ENCODE measurements at regions not wholly inside any gene's neighbourhood (a gene's known extent, or its start where the extent isn't known, plus 50 kb on each side); places are given as distances from the start of the nearest gene placed in this dataset.

DNA sequence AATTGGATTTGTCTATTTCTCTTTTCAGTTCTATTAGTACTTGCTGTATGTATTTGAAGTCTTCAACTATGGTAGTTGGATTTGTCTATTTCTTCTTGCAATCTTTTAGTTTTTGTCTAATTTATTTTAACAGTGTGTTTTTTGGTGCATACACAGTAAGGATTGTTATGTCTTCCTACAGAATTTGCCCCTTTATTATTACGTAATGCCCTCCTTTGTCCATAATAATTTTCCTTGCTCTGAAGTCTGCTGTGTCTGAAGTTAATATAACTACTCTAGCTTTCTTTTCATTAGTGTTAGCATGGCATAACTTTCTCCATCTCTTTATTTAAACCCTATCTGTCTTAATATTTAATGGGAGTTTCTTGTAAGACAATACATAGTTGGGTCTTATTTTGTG is 105.1 kb upstream of the STT3B start:
- Histone ChIP-seq H3F3A (ENCODE audit: insufficient read depth, low read depth) (no peaks in the 10 kb centered on the region), H3K4me3 (no peak overlapping the region), H3K79me2 (ENCODE audit: low read depth) (no peaks in the 10 kb centered on the region), H2AFZ (no peak overlapping the region), H3K4me2 (no peak overlapping the region), H3K9me3 (ENCODE audit: insufficient read depth, low read depth) (no peaks in the 10 kb centered on the region), H3K27me3 (ENCODE audit: insufficient read depth, low read depth) (no peaks in the 10 kb centered on the region), H3K36me3 (ENCODE audit: low read depth) (no peaks in the 10 kb centered on the region), H4K20me1 (ENCODE audit: insufficient read depth) (no peaks in the 10 kb centered on the region), H3K27ac (no peak overlapping the region), H3K4me1 (replicated peaks; ENCODE audit: insufficient read depth) (no peaks in the 10 kb centered on the region), H3K9me2 (ENCODE audit: insufficient read depth) (no peaks in the 10 kb centered on the region)
- intact Hi-C loops (cut with micrococcal nuclease; ENCODE audit: unreplicated experiment) = no loop called here
- TF ChIP-seq, protein P1, sequence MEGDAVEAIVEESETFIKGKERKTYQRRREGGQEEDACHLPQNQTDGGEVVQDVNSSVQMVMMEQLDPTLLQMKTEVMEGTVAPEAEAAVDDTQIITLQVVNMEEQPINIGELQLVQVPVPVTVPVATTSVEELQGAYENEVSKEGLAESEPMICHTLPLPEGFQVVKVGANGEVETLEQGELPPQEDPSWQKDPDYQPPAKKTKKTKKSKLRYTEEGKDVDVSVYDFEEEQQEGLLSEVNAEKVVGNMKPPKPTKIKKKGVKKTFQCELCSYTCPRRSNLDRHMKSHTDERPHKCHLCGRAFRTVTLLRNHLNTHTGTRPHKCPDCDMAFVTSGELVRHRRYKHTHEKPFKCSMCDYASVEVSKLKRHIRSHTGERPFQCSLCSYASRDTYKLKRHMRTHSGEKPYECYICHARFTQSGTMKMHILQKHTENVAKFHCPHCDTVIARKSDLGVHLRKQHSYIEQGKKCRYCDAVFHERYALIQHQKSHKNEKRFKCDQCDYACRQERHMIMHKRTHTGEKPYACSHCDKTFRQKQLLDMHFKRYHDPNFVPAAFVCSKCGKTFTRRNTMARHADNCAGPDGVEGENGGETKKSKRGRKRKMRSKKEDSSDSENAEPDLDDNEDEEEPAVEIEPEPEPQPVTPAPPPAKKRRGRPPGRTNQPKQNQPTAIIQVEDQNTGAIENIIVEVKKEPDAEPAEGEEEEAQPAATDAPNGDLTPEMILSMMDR (conservative IDR thresholded peaks at IDR 0.05) = no peak
- TF ChIP-seq EZH2 (IDR thresholded peaks at IDR 0.05; ENCODE audit: low read depth) = no peak
- BruUV-seq (replicated peaks) = no TSS peak
- ChIA-PET CTCF (no interaction called here), POLR2A (ENCODE audit: unreplicated experiment) (no interaction called here)
- no peak for DNase-seq

DNA sequence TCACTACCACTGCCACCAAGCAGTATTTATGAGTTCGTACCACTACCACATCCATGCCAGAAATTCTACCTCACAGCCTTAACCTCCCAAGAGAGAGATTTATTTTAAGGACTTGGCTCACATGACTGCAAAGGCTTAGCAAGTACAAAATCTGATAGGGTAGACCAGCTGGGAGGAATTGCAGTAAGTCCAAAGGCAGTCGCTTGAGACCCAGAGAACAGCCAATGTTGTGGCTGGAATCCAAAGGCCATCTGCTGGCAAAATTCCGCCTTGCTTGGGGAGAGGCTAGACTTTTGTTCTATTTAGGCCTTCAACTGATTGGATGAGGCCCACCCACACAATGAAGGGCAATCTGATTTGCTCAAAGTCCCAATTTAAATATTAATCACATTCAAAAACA is 101.4 kb upstream of the STT3B start:
- Histone ChIP-seq H3K36me3 (ENCODE audit: low read depth) (no peaks in the 10 kb centered on the region), H4K20me1 (ENCODE audit: insufficient read depth) (no peaks in the 10 kb centered on the region), H3K9me2 (ENCODE audit: insufficient read depth) (no peaks in the 10 kb centered on the region), H2AFZ (no peak overlapping the region), H3K27me3 (ENCODE audit: insufficient read depth, low read depth) (no peaks in the 10 kb centered on the region), H3K27ac (no peak overlapping the region), H3K4me1 (replicated peaks; ENCODE audit: insufficient read depth) (no peaks in the 10 kb centered on the region), H3K4me3 (no peak overlapping the region), H3K79me2 (ENCODE audit: low read depth) (no peaks in the 10 kb centered on the region), H3K9me3 (ENCODE audit: insufficient read depth, low read depth) (no peaks in the 10 kb centered on the region), H3F3A (ENCODE audit: insufficient read depth, low read depth) (no peaks in the 10 kb centered on the region), H3K4me2 (no peak overlapping the region)
- POLR2A ChIA-PET (ENCODE audit: unreplicated experiment) = no interaction called here
- CTCF ChIA-PET = no interaction called here
- intact Hi-C loops (cut with micrococcal nuclease; ENCODE audit: unreplicated experiment) = no loop called here
- no peak for DNase-seq
- no peak for TF ChIP-seq EZH2 (IDR thresholded peaks at IDR 0.05; ENCODE audit: low read depth)
- TF ChIP-seq, protein P1 (conservative IDR thresholded peaks at IDR 0.05) = no peak
- no TSS peak for BruUV-seq (replicated peaks)

DNA sequence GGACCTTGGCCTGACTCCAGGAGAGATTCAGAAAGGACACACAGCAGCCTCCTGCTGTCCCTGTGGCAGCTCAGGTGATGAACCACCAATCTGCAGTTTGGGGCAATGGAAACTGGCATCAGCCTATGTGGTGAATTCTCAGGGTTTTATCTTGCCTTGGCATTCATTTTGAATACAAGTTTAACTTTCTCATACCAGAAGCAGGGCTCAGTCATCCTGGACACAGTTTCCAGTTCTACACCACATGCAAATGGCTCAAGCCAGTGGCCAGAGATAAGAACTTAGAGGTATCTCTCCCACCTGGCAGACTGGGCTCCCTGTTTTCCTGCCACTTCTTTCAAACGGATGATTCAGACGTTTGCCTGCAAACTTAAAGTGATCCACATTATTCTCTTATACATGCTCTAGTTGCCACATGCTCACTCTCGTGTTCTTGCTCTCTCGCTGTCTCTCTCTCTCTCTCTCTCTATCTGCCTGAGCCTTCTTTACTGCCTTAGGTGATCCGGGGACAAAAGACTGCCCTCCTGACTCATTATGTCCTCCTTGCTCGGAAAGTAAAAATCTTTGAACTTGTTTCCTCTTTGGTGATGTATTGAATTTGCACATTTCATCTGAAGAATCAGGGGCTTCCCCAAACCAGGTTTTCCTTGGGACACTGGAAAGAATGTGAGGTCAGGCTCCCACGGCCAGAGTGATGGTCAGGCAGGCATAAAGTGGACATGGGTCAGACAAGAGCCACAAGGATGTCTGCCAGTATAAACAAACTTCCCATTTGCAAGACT is 99.6 kb upstream of the STT3B start:
- BruUV-seq (replicated peaks) = no TSS peak
- H3F3A ChIP-seq (ENCODE audit: insufficient read depth, low read depth) = no peaks in the 10 kb centered on the region

More for the DNA sequence above, 99.6 kb upstream of the STT3B start:
- POLR2A ChIA-PET (ENCODE audit: unreplicated experiment) = no interaction called here
- H2AFZ ChIP-seq = no peak overlapping the region
- TF ChIP-seq, protein P1 (conservative IDR thresholded peaks at IDR 0.05) = no peak
- no peak for TF ChIP-seq EZH2 (IDR thresholded peaks at IDR 0.05; ENCODE audit: low read depth)
- DNase-seq = peak in 1 of 2 experiments; percentile 18
- H3K9me3 ChIP-seq (ENCODE audit: insufficient read depth, low read depth) = no peaks in the 10 kb centered on the region
- CTCF ChIA-PET = no interaction called here
- H3K27ac ChIP-seq = no peak overlapping the region
- H3K27me3 ChIP-seq (ENCODE audit: insufficient read depth, low read depth) = no peaks in the 10 kb centered on the region
- no peaks in the 10 kb centered on the region for H3K79me2 ChIP-seq (ENCODE audit: low read depth)
- no peaks in the 10 kb centered on the region for H3K4me1 ChIP-seq (replicated peaks; ENCODE audit: insufficient read depth)
- no peak overlapping the region for H3K4me3 ChIP-seq
- H3K9me2 ChIP-seq (ENCODE audit: insufficient read depth) = no peaks in the 10 kb centered on the region
- H3K36me3 ChIP-seq (ENCODE audit: low read depth) = no peaks in the 10 kb centered on the region
- no peak overlapping the region for H3K4me2 ChIP-seq
- intact Hi-C loops (cut with micrococcal nuclease; ENCODE audit: unreplicated experiment) = no loop called here
- H4K20me1 ChIP-seq (ENCODE audit: insufficient read depth) = no peaks in the 10 kb centered on the region
